CD1c-positive myeloid dendritic cell (primary cell): ENCODE measurements at regions not wholly inside any gene's neighbourhood (a gene's known extent, or its start where the extent isn't known, plus 50 kb on each side); places are given as distances from the start of the nearest gene placed in this dataset.

Source experiments
- DNase-seq: peaks from one replicate; pipeline ENCODE4 v3.0.0-alpha.2; 2016; ENCODE audit errors: extremely low spot score

DNA sequence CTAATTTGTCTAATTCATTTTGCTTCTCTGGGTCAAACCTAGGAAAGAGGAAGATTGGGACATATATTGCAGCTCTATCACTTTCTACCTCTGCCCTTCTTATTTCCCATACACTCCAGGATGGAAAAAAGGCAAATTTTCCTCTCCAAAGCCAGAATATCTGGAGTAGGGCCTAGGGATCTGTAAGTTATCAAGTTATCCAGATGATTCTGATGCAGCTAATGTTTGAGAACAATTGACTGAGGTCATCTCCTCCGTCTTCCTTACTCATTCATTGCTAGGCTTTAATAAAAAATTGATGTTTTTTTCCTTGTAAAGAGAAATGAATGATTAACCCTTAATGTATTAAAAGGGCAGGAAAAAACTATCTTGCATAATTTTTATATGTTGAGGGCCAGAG is 211.9 kb upstream of the GLI3 start:
- no peak for DNase-seq

DNA sequence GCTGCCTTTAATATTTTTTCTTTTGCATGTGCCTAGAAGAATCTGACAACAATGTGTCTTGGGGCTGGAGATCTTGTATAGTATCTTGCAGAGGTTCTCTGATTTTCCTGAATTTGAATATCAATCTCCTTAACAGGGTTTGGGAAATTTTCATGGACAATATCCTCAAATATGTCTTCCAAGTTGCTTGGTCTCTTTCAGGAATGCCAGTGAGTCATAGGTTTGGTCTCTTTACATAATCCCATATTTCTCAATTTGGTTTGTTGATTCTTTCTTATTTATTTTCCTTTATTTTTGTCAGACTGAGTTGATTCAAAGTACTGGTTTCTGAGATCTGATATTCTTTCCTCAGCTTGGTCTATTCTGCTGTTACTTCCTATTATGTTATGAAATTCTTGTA is 208.7 kb upstream of the GLI3 start:
- DNase-seq: no peak

- DNase-seq: no peak
Measured at GRCh38 chr7:42440951-42441350, 203.9 kb upstream of the GLI3 start.

DNA sequence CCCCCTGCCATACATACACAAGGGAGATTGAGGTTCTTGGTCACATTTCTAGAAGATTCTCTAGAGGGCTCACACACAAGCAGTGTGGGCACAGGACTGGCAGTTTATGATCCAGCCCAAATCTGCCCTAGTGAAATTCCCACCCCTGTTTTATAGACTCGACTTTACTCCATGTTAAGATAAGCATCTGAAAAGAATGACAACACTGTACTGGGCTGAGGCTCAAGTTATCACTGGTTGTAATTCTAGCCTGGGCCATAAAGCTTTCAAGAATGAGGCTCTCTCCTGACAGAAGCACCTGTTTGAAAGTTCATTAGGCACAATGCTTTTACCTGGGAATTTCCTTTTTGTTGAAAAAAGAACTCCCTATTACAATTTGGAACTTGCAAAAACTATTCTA is 195.6 kb upstream of the GLI3 start:
- DNase-seq: no peak

- no peak for DNase-seq
Measured at GRCh38 chr7:42431873-42432272, 194.9 kb upstream of the GLI3 start.

DNA sequence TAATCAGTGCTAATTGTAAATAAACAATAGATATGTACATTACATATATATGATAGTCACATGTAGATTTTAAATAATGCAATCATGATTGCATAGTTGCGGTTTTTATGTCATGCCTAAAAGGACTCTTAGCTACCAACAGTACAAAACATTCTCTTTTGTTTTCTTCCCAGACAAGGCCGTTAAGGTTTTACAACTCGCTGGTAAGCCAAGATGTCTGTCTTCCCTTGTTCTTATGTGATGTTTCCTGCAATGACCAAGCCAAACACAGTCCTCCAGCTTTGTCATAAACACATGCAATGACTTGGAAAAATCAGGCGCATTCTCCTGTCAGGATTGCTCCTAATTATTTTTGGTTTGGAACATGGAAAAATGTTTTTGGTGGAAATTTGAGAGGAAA is 192.3 kb upstream of the GLI3 start:
- DNase-seq: no peak

DNA sequence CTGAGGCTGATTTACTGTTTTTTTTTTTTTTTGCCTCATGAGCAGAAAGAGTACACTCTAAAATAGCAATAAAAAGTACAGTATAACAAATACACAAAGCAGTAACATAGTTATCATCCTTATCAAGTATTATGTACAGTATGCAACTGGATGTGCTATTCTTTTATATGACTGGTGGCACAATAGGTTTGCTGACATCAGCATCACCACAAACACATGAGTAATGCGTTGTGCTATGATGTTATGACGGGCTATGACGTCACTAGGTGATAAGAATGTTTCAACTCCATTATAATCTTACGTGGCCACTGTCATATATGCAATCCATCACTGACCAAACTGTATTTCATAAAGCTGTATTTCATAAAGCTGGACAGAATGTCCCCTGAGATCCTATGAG is 189.2 kb upstream of the GLI3 start:
- no peak for DNase-seq

DNA sequence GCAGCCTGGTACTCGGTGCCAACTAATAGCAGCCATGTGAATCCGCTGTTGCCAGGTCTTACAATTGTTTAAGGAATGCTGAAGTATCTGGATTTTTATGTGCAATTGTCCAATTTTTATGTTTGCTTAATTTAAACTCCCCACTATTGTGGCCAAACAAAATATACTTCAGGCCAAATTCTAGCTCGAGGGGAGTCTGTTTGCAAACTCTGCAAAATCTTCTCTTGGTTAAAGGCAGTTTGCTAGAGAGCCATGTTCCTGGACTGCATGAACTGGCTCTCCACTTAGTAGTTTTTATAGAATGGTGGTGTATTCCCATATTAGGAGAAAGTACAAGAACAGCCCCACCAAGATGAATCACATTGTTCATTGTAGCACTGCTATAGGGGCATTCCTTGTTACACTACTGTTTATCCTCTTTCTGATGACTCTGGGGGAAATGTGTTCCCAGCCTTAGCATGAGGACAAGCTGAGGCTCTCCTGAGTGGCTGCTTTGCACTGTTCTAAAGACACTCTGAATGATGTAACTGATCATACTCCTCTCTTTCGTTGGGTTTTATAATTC is 178.0 kb upstream of the GLI3 start:
- no peak for DNase-seq

DNA sequence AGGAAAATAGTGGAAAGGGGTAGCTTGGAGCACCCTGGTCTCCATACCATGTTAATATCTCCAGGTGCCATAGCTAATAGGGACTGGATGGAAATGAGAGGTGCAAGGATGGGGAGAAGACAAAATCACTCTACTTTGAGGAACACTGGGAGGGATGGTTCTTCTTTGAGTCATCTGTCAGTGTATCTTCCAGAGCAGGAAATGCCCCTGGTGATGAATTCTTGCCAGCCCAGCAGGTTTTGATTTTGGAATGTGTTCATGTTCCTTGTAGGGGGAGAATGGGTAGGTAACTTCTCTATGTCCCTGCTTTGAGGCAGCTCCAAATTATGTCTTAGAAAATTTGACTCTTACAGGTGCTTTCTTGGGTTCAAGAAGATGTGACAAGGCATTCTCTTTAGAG is 177.0 kb upstream of the GLI3 start:
- DNase-seq: no peak

GRCh38 chr7:42409296-42409695 is 172.3 kb upstream of the GLI3 start:
- DNase-seq: no peak

GRCh38 chr7:42407833-42408232 is 170.8 kb upstream of the GLI3 start:
- no peak for DNase-seq

DNA sequence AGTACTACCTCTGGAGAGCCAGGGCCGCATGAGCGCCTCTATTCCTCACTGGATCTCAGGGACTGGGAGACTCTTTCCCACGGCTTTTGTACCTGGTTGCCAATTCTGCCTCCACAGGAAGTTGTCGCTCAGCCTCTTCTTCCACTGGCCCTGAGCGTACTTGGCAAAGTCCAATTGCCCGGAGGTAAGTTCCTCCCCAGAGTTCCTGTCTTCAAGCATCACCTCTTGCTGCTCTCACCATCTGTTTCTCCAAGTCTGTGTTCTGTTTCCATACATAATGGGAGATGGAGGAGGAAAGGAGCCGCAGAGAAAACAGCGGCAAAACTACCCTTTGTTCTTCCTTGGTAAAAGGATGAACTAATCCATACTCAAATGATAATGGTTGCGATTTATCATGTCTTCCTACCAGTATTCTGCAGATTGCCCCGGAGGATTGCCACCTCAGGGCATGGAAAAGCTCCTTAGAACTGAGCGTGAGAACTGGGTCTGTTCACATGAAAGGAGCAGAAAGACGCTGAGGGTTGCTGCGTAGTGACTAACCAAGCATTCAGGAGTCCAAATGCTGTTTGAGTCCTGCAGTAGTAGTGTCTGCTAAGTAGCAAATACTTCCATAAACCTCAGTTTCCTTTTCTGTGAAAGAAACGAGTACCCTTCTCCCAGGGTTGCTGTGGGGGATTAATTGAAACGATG is 170.2 kb upstream of the GLI3 start:
- no peak for DNase-seq

- DNase-seq: no peak
Measured at GRCh38 chr7:42406358-42406757, 169.3 kb upstream of the GLI3 start.

DNA sequence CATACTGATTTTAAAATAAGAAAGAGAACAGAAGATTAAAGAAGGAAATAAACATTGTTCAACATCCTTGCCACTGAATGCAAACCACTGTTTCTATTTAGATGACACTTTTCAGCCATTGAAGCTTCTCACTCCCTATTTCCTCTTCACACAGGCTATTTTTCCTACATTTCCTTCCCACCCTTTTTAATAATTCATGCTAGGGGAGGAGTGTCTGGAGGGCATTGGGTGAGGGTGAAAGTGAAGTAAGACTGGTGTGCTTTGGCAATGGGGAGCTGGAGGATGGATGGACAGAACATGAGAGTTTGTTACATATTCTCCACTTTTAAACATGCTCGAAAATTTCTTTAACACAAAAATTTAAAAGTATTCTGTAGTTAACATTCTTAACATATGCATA is 168.8 kb upstream of the GLI3 start:
- DNase-seq: no peak

- no peak for DNase-seq
Measured at GRCh38 chr7:42403831-42404230, 166.8 kb upstream of the GLI3 start.

- no peak for DNase-seq
Measured at GRCh38 chr7:42400961-42401360, 164.0 kb upstream of the GLI3 start.

- DNase-seq: no peak
Measured at GRCh38 chr7:42400211-42400772, 163.3 kb upstream of the GLI3 start.

DNA sequence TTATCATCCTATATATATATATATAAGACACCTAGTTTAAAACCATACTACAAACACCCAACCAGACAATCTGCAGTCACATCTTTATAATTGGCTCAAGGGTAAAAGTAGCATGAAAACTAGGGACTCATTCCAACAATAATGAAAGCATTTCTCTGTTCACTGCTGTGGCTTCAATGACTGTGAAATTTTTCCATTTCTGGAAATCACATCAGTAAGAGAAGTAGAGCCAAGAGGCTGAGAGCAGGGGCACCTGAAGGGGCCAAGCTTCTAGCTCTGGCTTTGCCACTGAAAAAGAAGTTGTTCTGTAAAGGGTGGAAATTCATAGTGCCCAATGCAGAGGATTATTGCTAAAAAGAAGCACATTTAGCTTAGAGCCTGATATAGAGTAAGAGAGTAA is 158.6 kb upstream of the GLI3 start:
- no peak for DNase-seq

- DNase-seq: no peak
Measured at GRCh38 chr7:42392826-42393225, 155.8 kb upstream of the GLI3 start.

DNA sequence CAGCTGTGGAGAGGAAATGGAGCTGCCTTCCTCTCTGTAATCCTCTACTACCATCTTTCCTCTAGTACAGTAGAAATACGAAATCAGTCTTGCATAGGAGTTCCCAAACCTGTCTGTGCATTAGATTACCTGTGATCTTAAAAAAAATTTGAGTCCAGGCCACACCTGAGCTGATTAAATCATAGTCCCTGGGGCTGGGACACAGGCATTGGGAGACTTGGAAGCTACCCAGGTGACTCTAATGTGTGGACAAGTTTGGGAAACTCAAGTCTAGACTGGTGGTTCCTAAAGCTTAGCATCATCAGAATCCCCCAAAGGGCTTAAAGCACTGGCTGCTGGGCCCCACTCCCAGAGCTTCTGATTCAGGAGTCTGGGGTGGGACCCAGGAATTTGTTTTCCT is 152.7 kb upstream of the GLI3 start:
- DNase-seq: no peak

DNA sequence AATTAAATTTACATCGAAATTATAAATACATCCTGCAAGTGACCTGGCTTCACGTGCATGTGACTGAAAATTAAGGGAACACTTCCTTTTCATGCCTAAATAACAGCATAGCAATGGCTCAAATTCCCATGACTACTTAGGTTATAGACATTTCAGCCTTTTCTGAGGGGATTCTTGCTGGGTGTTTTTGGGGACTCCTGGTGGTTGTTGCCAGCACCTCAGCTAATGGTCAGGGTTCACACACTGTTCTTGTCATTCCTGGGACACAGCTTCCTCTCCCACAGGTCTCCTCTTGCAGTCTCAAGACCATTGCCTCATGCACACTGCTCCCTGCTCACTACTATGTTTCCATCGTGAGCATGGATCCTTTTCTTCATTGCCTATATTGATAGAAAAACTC is 148.9 kb upstream of the GLI3 start:
- DNase-seq: no peak

GRCh38 chr7:42381161-42381560 is 144.2 kb upstream of the GLI3 start:
- DNase-seq: no peak

GRCh38 chr7:42380401-42380800 is 143.4 kb upstream of the GLI3 start:
- DNase-seq: no peak

DNA sequence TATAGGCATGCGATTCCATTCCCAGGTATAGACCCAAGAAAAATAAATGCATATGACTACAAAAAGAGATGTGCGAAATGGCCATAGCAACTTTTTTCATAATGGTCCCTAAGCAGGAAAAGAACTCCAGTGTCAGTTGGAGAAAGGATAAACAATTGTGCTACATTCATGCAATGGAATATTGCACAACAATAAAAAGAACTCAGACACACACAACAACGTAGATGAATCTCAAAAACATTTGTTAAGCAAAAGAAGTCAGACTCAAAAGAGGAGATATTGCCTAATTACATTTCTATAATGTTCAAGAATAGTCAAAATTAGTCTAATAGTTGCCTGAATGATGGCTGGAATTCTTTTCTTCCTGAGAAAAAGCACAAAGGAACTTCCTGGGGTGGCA is 141.1 kb upstream of the GLI3 start:
- no peak for DNase-seq
